HG02642 (cell line): ENCODE measurements at regions not wholly inside any gene's neighbourhood (a gene's known extent, or its start where the extent isn't known, plus 50 kb on each side); places are given as distances from the start of the nearest gene placed in this dataset.
"Not testable (repeated sequence)": the region's sequence is repeated elsewhere in the genome, so short reads cannot be mapped to it uniquely, and the experiment has no call there.

Experiments used
- ATAC-seq: cut with Tn5 transposase; IDR thresholded peaks from one replicate; pipeline ENCODE4 v1.9.1; 2021; ENCODE audit warnings: mild to moderate bottlenecking; ENCODE audit not compliant: unreplicated experiment, poor library complexity

DNA sequence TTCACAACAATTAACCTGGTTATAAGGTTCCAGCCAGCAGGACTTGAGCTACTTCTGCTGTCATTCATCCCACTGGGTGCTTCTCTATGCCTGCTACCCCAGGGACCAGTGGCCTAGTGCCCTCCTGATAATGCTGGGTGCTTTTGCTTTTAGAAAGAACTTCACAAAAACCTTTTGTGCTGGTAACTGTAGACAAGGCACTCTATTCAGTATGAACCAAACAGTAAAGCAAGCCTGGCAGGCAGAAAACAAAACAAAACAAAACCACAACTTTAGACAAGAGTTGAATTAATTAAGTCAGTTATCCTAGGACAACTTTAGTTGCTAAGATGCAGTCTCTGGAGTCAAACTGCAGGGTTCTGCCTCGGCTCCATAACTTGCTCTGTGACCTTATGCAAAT is 61.9 kb upstream of the ADGRL2 start:
- no peak for ATAC-seq

- ATAC-seq: no peak
These were observed 67.3 kb upstream of the ADGRL2 start for GRCh38 chr1:81733480-81733879.

- no peak for ATAC-seq
These were observed 68.7 kb upstream of the ADGRL2 start for GRCh38 chr1:81731989-81732388.

- no peak for ATAC-seq
These were observed 69.9 kb upstream of the ADGRL2 start for GRCh38 chr1:81730881-81731280.

DNA sequence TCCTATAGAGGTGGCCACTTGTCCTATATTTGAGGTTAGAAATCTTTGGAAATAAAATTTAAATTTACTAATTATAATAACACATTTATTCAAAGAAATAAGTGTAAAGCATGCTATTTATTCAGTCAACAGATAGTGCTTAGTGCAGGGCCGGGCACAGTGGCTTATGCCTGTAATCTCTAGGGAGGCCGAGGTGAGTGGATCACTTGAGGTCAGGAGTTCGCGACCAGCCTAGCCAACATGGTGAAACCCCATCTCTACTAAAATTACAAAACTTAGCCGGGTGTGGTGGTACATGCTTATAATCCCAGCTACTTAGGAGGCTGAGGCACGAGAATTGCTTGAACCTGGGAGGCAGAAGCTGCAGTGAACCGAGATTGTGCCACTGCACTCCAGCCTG is 70.4 kb upstream of the ADGRL2 start:
- ATAC-seq: not testable (repeated sequence)

- no peak for ATAC-seq
These were observed 70.9 kb upstream of the ADGRL2 start for GRCh38 chr1:81729818-81730217.

DNA sequence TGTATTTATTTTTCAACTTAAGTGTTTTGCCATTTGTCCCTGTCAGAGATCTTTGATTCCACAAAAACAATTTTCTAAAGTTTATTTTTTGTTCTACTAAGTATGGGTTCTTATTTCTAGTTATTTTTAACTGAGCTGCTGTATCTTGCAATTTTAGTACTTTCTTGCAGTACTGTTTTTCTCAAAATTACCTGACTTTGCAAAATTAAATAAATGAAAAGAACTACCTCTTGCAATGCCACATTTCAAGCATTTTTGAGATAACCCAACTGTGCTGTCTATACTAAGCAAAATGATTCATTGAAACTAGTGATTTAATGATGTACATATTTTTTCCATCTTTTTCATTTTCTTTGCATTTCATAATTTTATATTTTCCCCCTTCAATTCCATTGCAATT is 71.5 kb upstream of the ADGRL2 start:
- ATAC-seq: no peak

- no peak for ATAC-seq
These were observed 74.9 kb upstream of the ADGRL2 start for GRCh38 chr1:81725823-81726222.

- not testable (repeated sequence) for ATAC-seq
These were observed 78.0 kb upstream of the ADGRL2 start for GRCh38 chr1:81722631-81723328.

DNA sequence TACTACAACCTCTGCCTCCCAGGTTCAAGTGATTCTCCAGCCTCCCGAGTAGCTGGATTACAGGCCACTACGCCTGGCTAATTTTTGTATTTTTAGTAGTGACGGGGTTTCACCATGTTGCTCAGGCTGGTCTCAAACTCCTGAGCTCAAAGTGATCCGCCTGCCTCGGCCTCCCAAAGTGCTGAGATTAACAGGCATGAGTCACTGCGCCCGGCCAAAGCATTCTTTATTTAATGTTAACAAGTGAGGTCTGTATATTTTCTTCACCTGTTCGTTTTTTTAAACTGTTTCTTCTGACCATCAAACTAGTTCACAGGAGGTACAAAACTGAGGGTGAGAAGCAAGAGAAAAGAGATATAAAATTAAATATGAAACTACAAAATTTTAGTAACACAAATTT is 80.5 kb upstream of the ADGRL2 start:
- ATAC-seq: not testable (repeated sequence)

GRCh38 chr1:81717230-81717629 is 83.5 kb upstream of the ADGRL2 start:
- ATAC-seq: no peak

- ATAC-seq: no peak
These were observed 85.3 kb upstream of the ADGRL2 start for GRCh38 chr1:81715391-81715790.

- no peak for ATAC-seq
These were observed 86.1 kb upstream of the ADGRL2 start for GRCh38 chr1:81714636-81715035.

DNA sequence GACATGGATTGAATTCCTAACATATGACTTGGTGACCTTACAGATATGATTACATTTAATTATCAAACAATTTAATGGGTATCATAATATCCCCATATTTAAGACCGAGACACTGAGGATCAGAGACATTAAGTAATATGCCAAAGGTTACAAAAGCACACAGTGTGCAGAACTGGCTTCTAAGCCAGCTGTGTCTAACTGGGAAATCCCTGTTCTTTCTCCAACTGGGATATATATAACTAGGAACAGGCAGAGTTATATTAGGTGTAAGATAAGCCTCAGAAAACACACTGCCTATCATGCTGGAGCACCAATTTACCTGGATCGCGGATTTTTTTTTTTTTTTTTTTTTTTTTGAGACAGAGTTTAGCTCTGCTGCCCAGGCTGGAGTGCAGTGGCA is 88.3 kb upstream of the ADGRL2 start:
- ATAC-seq: no peak

DNA sequence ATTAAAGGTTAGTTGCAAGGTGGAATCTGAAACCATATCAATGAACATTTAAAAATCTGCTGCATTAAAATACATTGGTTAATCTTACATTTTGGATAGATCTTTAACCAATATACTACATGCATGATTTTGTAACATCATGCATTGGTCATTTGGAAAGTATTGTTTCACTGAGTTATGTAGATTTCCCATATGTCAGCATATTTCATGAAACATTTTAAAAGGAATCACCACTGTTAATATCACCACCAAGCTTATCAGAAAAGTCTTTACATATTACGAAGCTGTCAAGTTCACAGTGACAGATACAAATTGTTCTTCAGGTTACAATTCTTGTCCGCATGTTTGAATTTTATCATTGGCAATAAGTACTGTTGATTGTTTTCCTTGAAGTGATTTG is 89.9 kb upstream of the ADGRL2 start:
- ATAC-seq: no peak

GRCh38 chr1:81708250-81708649 is 92.5 kb upstream of the ADGRL2 start:
- ATAC-seq: no peak

DNA sequence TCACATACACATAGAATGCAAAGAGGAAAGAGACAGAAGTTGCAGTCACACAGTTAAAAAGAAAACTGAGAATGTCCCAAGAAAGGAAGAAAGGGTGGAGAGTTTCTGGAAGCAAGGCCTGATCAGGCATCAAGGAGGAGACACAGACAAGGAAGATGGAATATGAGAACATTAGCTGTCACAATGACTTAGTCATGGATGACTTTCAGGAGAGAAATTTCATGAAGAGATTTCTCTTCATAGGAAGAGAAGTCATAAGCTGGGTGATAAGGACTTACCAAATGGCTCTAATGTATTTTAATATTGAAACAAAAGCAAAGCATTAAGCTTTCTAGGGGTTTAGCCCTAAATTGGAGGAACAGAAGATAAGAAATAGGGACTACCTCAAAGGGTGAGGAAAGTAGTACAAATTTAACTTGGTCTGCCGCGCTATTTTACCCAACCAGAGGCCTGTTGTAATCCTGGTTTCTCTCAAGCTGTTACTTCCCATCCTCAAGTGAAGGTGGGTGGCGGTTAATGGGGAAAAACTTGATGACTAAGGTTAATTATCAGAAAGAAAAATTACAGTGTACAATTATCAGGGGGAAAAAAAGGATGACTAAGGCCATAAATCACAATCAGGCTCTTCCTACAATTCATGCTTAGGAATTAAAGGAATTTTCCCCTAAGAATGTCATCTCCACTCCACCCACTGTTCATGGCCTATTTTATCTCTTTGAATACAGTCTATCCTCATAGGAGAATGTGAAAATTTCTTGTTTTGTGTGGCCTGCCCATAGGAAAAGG is 93.9 kb upstream of the ADGRL2 start:
- no peak for ATAC-seq

- ATAC-seq: no peak
These were observed 96.8 kb upstream of the ADGRL2 start for GRCh38 chr1:81703756-81704463.

DNA sequence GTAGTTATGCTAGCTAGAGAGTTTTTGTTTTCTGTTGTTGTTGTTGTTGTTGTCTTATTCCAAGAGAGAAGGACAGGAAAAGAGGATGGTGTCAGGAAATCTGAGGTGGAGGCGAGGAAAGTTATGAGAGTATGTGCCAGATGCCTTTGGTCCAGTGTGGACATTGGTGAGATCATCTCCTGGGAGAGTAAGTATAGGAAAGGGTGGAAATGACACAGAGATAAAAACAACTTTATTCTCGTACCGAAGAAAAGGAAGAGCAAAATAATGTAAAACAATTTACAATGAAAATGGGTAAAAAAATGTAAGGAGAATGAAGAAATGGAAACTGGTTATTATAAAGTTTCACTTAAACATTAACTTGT is 97.4 kb upstream of the ADGRL2 start:
- no peak for ATAC-seq

DNA sequence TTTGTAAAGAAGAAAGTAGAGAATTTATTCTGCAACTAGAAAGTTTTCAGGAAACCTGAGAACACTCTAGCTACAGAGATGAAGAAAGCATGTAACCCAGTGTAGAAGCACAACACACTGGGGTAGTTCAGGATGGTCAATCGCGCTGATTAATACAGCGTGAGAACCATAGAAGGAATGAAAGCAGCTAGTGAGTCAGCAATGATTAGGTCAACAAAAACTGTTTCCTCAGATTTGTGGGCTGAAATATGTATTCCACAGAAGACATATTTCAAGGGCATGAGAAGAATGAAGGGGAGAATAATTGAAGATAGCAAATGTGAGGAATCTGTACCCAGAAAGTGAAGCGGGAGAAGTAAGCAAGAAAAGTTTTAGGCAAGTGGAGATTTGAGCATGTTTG is 97.8 kb upstream of the ADGRL2 start:
- ATAC-seq: no peak

DNA sequence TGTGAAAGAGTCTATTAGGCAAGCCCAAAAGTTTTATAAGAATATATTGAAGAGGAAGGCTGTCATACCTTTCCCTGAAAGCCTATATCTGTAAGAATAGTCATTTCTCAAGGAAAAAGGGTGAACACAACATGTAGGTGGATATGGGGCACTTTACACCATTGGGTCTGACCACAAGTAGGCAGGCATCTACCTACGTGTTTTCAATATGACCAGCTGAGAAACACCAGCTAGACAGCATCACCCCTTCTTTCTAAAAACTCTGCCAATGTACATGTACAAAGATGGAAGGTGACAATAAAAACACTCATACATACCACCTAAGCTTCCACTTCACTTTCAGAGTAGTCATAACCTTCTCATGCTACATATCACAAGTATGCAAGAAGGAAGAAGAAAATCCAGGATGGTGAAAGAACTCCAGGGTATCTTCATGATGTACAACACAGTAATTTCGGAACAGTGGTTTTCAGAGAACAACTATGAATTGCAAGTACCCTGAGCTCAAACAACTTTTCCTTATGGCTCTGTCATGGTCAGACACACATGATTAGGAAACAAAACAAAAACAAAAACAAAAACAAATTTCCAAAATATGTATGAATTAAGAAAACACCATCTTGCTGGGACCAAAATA is 98.5 kb upstream of the ADGRL2 start:
- no peak for ATAC-seq
